ENCODE measurements at regions not wholly inside any gene's neighbourhood (a gene's known extent, or its start where the extent isn't known, plus 50 kb on each side); places are given as distances from the start of the nearest gene placed in this dataset.
"Not testable (repeated sequence)": the region's sequence is repeated elsewhere in the genome, so short reads cannot be mapped to it uniquely, and the experiment has no call there.

DNA sequence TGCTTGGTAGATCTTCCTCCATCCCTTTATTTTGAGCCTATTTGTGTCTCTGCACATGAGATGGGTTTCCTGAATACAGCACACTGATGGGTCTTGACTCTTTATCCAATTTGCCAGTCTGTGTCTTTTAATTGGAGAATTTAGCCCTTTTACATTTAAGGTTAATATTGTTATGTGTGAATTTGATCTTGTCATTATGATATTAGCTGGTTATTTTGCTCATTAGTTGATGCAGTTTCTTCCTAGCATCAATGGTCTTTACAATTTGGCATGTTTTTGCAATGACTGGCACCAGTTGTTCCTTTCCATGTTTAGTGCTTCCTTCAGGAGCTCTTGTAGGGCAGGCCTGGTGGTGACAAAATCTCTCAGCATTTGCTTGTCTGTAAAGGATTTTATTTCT, 72.4 kb downstream of the HNRNPD start:
- not testable (repeated sequence) for DNase-seq

DNA sequence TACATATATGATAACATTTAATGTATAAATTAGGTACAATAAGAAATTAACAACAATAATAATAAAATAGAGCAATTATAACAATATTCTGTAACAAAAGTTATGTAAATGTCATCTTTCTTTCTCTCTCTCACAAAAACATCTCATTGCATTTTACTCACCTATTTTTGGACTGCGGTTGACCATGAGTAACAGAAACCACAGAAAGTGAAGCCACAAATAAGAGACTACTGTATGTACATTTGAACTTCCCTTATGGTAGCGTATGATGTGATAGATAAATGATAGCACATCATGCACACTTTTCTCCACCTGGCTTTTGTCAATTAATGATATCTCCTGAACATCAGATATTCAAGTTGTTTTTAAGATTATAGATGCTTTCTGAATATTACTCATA, 80.5 kb downstream of the HNRNPD start:
- DNase-seq, result no peak

DNA sequence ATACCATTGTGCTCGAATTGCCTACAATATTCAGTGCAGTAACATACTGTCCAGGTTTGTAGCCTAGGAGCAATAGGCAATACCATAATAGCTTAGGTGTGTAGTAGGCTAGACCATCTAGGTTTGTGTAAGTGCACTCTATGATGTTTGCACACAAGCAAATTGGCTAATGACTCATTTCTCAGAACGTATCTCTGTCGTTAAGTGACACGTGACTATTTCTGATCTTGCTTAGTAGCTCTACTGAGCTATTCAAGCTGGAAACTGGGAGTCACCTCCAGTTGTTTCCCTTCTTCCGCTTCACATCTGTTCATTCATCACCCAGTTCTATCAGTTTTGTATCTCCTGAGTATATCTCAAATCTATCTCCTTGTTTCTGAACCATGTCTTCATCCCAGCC, 86.1 kb downstream of the HNRNPD start:
- no peak for DNase-seq

DNA sequence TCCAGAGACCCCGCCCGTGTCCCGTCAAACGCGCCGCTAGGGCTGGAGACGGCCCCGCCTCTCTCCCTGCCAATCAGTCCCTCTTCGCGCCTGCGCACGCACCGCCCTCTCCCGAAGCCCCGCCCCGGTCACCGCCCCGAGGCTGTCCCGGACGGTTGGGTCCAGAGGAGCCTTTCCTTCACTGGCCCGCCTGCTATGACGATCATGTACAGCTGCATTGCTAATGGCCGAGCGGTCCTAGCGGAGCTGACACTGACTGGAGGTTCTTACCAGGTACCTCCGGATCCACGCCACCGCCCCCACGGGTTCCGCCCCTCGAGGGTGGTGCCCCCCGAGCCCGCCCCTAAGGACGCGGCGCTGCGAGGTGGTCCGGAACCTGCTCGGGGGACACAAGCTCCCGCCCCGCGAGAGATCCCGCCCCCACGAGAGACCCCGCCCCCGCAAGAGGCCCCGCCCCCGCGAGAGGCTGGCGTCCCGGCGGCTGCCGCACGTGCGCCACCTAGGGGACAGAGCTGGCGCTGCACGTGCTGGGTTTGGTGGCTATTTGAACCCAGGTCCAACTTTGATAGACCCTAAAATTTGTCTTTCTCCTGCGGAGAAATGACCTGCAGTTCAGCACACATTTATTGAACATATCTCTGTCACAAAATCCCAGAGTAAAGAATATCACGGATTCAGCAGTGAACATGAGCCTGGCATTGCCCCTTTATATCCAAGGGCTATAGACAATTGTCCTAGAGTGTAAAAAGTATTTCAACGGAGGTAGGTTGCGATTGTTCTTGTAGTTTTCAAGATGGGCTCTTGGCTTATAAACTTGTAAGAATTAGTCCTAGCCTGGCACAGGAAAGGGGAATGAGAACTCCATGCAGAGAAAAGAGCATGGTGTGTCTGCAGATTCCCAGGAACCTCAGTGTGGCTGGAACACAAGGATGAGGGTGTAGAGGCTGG, 88.7 kb downstream of the HNRNPD start:
- DNase-seq, result peak; percentile 99

DNA sequence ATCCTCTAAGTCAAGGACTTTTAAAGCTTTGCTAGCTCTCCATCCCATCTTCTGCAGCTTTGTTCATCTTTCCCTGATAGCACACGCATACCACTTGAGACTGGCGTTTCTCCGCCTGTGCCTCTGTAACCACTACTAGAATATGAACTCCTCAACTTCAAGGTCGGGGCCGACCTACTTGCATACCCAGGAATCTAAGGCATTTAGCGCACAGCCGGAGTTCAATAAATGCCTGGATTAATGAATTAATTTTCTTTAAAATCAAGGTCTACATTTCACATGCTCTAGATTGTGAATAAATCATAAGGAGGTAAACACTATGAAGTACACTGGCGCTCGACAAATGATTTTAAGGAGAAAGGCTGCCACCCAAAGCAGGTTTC, 89.3 kb downstream of the HNRNPD start:
- no peak for DNase-seq

DNA sequence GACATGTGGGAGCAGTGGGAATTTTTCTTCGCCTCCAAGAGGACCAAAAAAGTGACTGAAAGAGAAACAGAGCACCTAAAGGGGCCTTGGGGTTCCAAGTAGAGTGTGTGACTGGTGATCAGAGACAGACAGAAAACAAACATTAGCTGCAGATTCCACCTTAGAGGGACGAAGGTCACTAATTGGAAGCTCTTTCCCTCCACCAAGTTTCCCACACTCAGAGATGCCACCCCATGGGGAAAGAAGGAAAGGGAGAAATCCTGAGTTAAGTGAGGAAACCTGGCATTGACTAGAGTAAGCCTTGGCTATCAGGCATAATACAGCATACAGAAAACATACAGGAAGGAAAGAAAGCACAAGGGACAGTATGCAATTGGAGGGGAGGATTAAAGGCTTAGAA, 90.9 kb downstream of the HNRNPD start:
- no peak for DNase-seq

DNA sequence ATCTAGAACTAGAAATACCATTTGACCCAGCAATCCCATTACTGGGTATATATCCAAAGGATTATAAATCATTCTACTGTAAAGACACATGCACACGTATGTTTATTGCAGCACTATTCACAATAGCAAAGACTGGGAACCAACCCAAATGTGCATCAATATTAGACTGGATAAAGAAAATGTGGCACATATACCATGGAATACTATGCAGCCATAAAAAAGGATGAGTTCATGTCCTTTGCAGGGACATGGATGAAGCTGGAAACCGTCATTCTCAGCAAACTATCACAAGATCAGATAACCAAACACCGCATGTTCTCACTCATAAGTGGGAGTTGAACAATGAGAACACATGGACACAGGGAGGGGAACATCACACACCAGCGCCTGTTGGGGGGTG, 94.2 kb downstream of the HNRNPD start:
- DNase-seq, result not testable (repeated sequence)

DNA sequence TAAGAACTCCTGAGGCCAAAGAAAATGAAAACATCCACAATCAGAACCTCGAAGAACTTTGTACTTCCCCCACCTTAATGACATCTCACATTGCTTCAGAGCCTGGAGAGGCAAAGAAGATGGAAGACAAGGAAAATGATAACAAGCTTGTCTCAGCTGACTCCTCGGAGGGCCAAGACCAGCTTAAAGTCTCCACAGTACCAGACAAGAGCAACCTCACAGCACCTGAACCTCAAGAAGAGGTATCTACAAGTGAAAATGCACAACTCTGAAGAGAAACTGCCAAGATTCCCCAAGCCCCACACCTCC, 97.5 kb downstream of the HNRNPD start:
- DNase-seq, result no peak

DNA sequence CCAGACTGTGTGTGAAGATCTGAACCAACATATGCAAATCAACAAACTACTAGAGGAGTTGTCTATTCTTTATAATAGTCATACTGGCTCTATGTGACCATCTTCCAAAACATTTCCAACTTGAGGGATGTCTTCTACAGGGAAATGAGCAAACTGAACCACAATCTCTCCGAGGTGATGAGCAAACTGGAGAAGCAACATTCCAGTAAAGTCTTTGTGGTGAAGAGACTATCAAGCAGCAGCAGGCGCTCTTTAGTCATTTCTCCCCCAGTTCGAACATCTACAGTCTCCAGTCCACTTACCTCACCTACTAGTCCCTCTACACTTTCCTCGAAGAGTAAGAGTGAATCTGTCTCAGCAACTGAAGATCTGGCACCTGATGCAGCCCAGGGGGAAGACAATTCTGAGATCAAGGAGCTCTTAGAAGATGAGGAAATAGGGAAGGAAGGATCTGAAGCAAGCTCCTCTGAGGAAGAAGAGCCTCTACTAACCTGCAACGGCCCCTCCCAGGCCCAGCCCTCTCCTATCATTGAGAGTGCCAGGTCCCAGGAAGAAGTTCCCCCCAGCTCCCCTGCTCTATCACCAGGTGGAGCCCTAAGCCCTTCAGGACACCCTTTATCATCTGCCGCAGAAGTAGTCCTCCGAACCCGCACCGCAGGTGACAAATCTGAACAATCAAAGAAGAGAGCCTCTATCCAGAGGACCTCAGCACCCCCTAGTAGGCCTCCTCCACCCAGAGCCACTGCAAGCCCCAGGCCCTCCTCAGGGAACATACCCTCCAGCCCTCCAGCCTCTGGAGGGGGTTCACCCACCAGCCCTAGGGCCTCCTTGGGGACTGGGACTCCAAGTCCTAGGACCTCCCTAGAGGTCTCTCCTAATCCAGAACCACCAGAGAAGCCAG, 98.1 kb downstream of the HNRNPD start:
- DNase-seq, result no peak

DNA sequence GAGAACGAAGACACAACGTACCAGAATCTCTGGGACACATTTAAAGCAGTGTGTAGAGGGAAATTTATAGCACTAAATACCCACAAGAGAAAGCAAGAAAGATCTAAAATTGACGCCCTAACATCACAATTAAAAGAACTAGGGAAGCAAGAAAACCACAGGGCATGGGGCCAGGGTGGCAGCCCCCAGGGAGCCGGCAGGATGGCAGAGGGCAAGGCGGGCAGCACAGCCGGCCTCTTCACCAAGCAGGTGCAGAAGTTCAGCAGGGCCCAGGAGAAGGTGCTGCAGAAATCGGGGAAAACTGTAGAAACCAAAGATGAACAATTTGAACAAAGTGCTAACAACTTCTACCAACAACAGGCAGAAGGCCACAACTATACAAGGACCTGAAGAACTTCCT, 99.1 kb downstream of the HNRNPD start:
- DNase-seq, result not testable (repeated sequence)

DNA sequence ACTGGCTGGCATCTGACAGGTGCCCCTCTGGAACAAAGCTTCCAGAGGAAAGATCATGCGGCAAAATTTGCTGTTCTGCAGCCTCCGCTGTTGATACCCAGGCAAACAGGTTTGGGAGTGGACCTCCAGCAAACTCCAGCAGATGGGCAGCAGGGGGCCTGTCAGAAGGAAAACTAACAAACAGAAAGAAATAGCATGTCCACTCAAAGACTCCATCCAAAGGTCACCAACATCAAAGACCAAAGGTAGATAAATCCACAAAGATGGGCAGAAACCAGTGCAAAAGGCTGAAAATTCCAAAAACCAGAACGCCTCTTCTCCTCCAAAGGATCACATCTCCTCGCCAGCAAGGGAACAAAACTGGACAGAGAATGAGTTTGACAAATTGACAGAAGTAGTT, 101.3 kb downstream of the HNRNPD start:
- DNase-seq, result not testable (repeated sequence)

DNA sequence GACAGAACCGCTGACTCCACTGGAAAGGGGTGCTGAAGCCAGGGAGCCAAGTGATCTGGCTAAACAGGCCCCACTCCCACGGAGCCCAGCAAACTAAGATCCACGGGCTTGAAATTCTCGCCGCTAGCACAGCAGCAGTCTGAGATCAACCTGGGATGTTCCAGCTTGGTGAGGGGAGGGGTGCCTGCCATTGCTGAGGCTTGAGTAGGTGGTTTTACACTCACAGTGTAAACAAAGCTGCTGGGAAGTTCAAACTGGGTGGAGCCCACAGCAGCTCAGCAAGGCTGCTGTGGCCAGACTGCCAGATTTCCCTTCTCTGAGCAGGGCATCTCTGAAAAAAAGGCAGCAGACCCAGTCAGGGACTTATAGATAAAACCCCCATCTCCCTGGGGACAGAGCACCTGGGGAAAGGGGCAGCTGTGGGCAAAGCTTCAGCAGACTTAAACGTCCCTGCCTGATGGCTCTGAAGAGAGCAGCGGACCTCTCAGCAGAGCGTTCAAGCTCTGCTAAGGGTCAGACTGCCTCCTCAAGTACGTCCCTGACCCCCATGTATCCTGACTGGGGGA, 101.8 kb downstream of the HNRNPD start:
- not testable (repeated sequence) for DNase-seq

DNA sequence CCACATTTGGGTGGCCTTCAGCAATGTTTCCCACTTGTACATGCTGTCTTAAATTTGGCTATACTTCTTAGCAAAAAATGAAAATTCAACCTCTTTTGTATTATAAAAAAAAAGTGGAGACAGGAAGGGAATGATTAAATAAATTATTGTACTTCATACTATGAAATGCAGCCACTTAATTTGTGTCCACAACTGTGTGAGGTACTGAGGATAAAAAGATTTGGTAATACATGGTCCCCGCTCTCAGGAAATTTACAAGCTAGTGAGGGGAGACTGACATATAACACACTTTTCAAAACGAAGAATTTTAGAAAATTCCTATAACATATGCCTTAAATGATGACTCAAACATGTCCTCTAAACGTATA, 105.0 kb downstream of the HNRNPD start:
- no peak for DNase-seq

DNA sequence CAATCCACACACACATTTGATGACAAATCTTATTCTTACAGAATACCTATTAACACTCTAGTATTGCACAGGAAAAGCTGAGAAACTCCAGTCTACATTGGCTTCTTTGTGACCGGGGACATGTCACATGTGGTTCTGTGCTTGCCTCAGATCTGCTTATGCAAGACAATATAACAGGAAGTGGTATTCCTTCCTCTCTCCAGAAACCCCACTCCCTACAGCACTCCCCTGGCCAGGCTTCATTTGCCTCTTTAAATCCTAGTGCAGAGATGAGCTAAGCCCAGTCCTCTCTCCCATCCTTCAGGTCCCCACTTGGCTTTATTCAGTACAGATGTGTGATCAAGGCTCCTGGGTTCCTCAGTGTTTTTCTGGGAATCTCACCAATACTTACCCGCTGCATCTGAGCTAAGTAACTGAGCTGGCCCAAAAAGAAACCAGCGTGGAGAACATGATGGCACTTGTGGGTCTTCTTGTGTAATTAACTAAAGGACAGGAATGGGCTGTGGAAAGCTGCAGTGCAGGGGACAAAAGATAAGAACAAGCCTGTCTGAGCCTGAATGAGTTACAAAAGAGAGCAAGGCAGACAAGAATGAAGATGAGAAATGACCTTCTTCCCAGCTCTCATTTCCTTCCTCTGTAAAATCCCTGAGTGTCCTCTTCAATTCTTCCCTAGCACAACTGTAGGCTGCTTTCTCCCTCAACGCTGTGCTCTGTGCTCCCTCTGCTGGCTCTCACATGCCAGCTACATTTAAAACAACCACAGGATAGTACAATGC, 105.6 kb downstream of the HNRNPD start:
- DNase-seq, result peak; percentile 18

DNA sequence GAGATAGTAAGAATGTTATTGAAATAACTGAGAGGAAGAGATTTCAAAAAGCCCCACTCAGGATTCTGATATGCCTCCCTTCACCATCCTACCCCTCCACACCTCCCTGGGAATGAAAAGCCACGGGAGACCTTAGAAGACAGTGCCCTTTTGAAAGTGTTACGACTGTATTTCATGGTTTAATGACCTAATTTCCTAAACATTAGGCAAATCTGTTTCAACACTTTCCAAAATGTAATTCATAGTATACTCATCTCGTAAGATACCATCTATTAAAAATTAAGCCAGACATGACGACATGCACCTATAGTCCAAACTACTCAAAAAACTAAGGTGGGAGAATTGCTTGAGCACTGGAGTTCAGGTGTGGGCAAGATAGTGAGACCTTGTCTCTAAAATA, 106.3 kb downstream of the HNRNPD start:
- no peak for DNase-seq

DNA sequence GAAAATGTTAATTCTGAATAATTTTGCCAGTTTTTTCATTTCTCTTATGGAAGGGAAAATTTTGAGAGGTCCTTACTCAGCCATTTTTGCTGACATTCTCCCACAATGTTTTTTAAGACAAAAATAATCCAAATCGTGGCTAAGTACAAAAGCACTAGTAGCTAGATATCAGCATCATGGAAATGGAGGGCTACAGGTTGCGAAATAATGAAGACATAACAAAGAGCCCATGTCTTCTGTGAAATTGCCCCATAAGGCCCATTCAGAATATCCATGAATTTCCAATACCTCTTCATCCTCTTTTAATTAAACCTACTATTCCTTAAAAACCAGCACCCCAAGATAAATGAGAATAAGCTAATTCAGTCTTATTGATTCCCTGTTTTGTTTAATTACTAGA, 107.4 kb downstream of the HNRNPD start:
- DNase-seq, result no peak

DNA sequence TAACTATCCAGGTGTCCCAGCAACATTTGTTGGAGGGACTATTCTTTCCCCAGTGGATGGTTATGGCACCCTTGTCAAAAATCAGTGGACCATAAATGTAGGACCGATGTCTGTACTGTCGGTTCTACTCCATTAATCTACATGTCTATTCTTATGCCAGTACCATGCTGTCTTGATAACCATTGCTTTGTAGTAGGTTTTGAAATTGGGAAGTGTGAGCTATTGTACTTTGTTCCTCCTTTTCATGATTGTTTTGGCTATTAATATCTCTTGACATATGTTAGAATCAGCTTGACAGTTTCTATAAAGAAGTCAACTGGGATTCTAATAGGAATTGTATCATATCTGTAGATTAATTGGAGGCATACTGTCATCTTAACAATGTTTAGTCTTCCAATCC, 112.7 kb downstream of the HNRNPD start:
- DNase-seq, result no peak

DNA sequence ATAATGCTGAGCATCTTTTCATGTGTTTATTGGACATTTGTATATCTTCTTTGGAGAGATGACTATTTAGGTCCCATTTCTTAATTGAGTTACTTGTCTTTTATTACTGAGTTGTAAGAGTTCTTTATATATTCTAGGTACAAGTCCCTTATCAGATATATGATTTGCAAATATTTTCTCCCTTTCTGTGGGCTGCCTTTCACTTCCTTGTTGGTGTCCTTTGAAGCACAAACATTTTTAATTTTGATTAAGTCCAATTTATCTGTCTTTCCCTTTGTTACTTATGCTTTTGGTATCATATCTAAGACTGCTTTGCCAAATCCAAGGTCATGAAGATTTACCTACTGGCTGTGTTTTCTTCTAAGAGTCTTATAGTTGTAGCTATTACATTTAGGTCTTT, 113.2 kb downstream of the HNRNPD start:
- no peak for DNase-seq

DNA sequence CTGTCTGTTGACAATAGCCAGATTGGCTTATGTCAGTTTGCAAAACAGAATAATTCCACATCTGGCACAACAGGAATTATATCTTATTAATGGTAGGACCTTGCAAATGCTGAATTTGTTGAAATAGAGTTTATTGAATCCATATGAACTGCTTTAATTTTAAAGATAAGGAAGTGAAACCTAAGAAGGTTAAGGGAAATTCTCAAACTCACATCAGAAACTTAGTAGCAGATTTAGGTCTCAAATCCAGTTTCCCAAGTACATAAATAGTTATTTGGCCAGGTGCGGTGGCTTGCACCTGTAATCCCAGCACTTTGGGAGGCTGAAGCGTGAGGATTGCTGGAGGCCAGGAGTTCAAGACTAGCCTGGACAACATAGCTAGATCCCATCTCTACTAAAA, 117.1 kb downstream of the HNRNPD start:
- no peak for DNase-seq

DNA sequence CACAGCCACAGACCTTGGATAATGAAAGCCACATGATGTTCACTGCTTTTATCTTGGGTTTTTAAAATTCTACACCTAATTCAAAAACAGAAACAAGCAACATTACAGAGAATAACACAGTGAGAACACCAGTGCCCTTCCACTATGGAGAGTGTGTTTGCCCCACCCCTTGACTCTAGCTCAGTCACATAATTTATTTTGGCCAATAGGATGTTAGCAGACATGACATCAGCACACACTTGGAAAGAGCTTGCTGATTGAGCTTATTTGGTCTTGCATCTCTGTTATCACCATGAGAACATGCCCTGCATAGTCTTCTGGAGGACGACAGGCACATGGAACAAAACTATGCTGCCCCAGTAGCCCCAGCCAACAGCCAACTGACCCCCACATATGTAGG, 118.1 kb downstream of the HNRNPD start:
- DNase-seq, result no peak

DNA sequence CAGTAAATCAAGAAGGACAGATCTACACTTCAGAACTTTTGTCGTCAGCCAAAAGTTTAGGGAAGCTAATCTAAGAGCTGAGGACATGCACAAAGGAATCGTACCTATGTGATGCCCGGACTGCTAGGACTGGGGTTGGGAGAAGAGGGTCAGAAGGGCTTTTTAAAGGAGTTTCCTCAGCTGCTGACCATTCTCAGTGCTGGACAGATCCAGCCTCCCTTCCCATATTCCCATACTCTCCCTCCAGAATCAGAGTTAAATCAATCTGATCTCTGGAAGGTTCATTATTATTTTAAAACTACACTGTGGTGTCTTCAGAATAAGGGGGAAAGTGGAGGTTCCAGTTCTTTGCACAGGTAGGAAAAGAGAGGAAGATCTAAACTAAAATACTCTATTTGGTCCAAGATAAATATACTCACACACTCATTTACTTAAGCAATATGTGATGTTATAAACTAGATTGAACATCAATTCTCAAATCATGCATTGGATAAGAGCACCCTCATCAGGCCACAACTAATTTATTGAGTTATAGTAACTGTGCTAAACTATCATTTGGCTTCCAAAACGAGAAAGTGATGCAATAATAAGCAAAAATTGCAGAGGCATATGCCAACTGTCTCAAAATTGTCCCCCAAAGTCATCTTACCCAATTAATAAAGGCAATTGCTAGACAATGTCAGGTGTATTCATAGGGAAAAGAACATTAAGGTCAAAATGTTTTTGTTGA, 124.7 kb downstream of the HNRNPD start:
- DNase-seq, result no peak

DNA sequence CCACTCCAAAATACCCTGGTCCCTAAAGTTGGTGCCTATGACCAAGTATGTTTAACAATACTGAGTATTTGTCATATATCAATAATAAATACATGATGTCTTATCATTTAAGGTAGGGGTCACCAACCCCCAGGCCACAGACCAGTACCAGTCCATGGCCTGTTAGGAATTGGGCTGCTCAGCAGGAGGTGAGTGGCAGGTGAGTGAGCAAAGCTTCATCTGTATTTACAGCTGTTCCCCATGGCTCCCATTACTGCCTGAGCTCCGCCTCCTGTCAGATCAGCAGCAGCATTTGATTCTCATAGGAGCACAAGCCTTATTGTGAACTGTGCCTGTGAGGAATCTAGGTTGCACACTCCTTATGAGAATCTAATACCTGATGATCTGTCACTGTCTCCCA, 126.2 kb downstream of the HNRNPD start:
- DNase-seq, result no peak

Data from stimulated activated CD4-positive, alpha-beta T cell treated with anti-CD3 and anti-CD28 coated beads, Interleukin-12 subunit alpha, Interleukin-12 subunit beta, amount 100 ng/mL, for 4 hours (primary cell).